Activated CD4-positive, alpha-beta memory T cell treated with anti-CD3 and anti-CD28 coated beads, Interleukin-2, amount 10 ng/mL, durations not matched to agents 7 days and 5 days (primary cell): ENCODE measurements at regions not wholly inside any gene's neighbourhood (a gene's known extent, or its start where the extent isn't known, plus 50 kb on each side); places are given as distances from the start of the nearest gene placed in this dataset.

Experiments used
- CTCF ChIA-PET: fragments of 350-600 bp; sonication (Branson Sonifier 250); formaldehyde crosslinking; loops from one replicate; lab custom pipeline; 2021; ENCODE audit warnings: antibody characterized with exemption, inconsistent platforms; lab: Charles Lee
- POLR2A ChIA-PET: fragments of 350-600 bp; sonication (Branson Sonifier 250); formaldehyde crosslinking; loops from one replicate; lab custom pipeline; 2021; ENCODE audit warnings: antibody characterized with exemption; lab: Charles Lee
- DNase-seq: peaks from one replicate; pipeline ENCODE4 v3.0.0-alpha.2; 2020
- H3K27ac Mint-ChIP-seq: one replicate; pipeline ENCODE4 v1.8.0; 2021; ENCODE audit warnings: mild to moderate bottlenecking, mixed read lengths
- H3K27me3 Mint-ChIP-seq: one replicate; pipeline ENCODE4 v1.8.0; 2021; ENCODE audit warnings: mixed read lengths
- H3K36me3 Mint-ChIP-seq: one replicate; pipeline ENCODE4 v1.8.0; 2021; ENCODE audit warnings: low read depth, mixed read lengths
- H3K4me1 Mint-ChIP-seq: one replicate; pipeline ENCODE4 v1.8.0; 2021; ENCODE audit warnings: mixed read lengths
- H3K4me3 Mint-ChIP-seq: one replicate; pipeline ENCODE4 v1.8.0; 2021; ENCODE audit warnings: mild to moderate bottlenecking, mixed read lengths
- H3K9me3 Mint-ChIP-seq: one replicate; pipeline ENCODE4 v1.8.0; 2021; ENCODE audit warnings: mixed read lengths

DNA sequence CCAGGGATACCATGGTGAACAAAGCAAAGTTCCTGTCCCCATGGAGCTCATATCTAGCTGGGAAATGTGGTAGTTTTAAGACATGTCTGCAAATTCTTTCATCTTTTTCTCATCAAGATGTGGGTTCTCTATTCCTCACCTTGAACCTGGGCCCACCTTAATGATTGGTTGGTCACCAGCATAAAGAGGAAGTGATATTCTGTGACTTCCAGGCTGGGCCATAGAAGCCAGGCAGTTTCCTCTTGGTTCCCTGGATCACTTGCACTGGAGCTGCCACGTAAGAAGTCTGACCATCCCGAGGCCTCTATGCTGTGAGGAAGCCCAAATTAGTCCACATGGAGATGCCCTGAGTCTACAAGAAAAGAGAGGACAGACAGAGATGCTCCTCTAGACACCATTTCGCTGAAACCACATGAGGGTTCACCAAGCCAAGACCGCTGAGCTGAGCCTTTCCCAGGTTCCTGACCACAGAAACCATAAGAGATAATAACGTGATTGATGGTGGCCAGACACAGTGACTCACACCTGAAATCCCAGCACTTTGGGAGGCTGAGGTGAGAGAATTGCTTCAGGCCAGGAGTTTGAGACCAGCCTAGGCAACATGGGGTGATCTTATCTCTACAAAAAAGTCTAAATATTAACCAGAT is 119.5 kb upstream of the ISX start:
- CTCF ChIA-PET: no interaction called here

DNA sequence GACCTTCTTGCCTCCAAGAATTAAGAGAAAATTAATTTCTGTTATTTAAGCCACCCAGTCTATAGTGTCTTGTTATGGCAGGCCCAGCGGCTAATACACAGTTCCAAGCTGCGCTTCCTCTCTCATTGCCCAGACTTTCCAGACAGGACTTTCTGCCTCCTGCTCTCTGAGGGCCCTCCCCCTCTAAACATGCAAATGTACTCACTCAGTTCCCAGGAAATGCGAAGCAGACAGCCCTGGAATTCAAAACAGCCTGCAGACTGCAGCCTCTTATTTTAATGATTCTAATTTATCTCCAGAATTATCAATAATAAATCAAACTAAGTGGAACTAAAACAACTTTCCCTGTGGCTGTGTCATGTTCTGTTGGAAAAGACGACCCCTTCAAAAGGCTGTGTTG is 115.5 kb upstream of the ISX start:
- Mint-ChIP-seq H3K36me3 (no peaks in the 10 kb centered on the region), H3K4me3 (no peak overlapping the region), H3K27me3 (no peaks in the 10 kb centered on the region), H3K9me3 (no peaks in the 10 kb centered on the region), H3K27ac (no peak overlapping the region), H3K4me1 (no peaks in the 10 kb centered on the region)
- ChIA-PET POLR2A (no interaction called here), CTCF (no interaction called here)
- no peak for DNase-seq

More for the DNA sequence above, 119.5 kb upstream of the ISX start:
- Mint-ChIP-seq H3K9me3 (no peaks in the 10 kb centered on the region), H3K27me3 (no peaks in the 10 kb centered on the region), H3K27ac (no peak overlapping the region), H3K36me3 (no peaks in the 10 kb centered on the region), H3K4me3 (no peak overlapping the region), H3K4me1 (no peaks in the 10 kb centered on the region)
- DNase-seq: no peak
- POLR2A ChIA-PET: no interaction called here

DNA sequence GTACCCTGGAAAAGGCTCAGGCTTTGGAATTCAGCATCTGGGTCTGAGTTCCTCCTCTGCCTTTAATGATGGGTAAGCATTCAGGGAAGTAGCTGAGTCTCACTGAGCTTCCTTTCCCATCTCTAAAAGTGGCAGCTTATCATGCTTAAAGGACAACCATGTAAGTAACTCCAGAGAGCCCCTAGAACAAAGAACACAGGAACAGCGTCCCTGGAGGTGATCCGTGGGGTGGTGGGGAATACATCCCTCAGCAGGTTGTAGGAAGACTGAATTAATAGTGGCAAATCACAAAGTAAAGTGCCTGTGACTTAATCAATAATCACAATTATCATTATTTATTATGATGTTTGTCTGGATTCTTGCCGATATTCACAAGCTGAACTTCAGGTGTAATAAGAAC is 114.7 kb upstream of the ISX start:
- Mint-ChIP-seq H3K4me3 (no peak overlapping the region), H3K27me3 (no peaks in the 10 kb centered on the region), H3K4me1 (no peaks in the 10 kb centered on the region), H3K9me3 (no peaks in the 10 kb centered on the region), H3K36me3 (no peaks in the 10 kb centered on the region), H3K27ac (no peak overlapping the region)
- POLR2A ChIA-PET: no interaction called here
- CTCF ChIA-PET: no interaction called here
- DNase-seq: no peak

DNA sequence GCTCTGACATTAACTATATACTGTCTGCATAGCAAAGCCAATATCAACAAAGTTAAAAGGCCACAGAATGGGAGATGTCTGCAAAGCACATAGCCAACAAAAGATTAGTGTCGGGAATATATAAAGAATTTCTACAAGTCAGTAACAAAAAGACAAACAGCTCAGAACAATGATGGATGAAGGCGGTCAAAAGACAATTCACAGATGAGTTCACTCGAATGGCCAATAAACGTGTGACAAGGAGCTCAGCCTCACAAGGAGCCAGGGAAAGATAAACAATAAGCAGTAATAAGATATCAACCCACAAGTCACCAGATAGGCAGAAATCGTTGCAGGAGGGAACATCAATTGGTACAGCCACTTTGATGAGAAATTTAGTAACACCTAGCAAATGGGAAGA is 106.0 kb upstream of the ISX start:
- Mint-ChIP-seq H3K4me3 (no peak overlapping the region), H3K9me3 (peaks cover 2% of the 10 kb centered on the region), H3K27ac (no peak overlapping the region), H3K4me1 (no peaks in the 10 kb centered on the region), H3K27me3 (no peaks in the 10 kb centered on the region), H3K36me3 (no peaks in the 10 kb centered on the region)
- DNase-seq: no peak
- POLR2A ChIA-PET: no interaction called here
- CTCF ChIA-PET: no interaction called here

DNA sequence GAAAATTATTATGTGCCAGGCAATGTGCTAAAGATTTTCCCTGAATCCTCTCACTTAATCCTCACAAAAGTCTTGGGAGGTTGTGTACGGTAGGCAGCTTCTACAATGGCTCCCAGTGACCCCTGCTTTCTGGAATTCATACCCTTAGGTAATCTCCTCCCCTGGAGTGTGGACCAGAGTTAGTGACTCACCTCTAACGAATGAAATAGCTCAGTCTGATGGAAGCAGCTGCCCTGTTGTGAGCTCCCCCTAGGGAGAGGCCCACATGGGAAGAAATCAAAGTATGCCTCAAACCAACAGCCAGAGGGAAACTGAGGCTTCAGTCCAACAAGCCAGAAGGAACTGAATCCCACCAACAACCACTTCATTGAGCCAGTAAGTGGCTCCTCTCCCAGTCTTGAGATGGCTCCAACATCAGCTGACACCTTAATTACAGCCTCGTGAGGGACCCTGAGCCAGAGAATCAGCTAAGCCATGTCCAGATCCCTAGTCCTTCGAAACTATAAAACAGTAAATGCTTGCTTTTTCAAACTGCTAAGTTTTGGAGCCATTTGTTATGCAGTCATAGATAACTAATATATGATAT is 98.9 kb upstream of the ISX start:
- Mint-ChIP-seq H3K36me3 (no peaks in the 10 kb centered on the region), H3K27ac (no peak overlapping the region), H3K9me3 (peaks cover 2% of the 10 kb centered on the region), H3K4me1 (no peaks in the 10 kb centered on the region), H3K4me3 (no peak overlapping the region), H3K27me3 (no peaks in the 10 kb centered on the region)
- ChIA-PET CTCF (no interaction called here), POLR2A (no interaction called here)
- no peak for DNase-seq

DNA sequence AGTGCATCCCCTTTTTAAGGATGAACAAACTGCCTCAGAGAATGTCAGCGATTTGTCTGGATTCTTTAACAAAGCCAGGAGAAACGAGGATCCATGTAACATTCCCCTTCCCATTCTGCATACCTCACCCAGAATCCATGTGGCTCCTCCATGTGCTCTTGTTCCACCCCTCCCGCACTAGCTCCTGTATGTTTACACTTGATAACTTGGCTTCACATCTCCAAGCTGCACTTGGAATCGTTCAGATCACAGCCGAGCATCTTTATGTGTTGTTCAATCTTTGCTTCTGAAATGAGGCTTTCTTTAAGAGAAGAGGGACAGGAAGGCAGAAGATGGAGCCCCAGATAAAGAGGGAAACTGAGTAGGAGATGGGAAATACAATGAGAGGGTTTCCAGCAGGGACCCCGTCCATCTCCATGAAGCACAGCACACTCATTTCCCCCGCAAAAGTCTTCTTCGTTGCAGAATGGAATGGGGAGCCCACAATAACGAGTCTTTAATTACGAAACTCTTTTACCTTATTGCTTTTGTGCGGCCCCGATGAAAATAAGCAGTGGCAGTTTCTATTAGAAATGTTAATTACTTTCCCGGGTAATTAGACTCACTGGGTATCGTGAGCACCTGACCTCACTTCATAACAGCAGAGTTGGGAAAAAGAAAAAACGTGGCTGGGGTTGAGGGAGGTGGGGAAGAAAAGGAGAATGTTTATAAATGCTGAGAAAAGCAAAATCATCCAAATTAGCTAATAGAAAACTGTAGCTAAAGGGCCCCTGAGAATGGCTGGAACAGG is 96.8 kb upstream of the ISX start:
- CTCF ChIA-PET: no interaction called here
- no peaks in the 10 kb centered on the region for H3K27me3 Mint-ChIP-seq
- no peaks in the 10 kb centered on the region for H3K36me3 Mint-ChIP-seq
- no peaks in the 10 kb centered on the region for H3K4me1 Mint-ChIP-seq
- H3K27ac Mint-ChIP-seq: no peak overlapping the region
- H3K4me3 Mint-ChIP-seq: no peak overlapping the region
- DNase-seq: no peak
- POLR2A ChIA-PET: no interaction called here
- H3K9me3 Mint-ChIP-seq: peaks cover 2% of the 10 kb centered on the region

DNA sequence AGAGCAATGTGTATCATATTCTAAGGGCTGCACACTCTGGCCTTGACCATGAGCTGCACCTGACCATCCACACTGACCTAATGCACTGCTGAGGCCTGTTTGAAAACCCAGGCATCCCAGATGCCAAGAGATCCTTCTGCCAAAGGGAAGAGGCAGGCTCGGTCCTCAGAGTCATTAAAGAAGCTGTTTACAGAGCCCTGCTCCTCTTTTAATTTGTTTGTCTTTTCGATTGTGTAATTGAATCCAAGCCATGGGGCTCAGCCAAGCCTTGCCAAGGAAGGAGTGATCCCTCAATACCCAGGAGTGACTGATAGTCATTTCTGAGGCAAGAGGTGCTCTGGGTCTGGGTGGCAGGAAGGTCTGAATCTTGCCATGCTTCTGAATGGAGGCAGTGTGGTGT is 94.5 kb upstream of the ISX start:
- ChIA-PET POLR2A (no interaction called here), CTCF (no interaction called here)
- no peaks in the 10 kb centered on the region for H3K27me3 Mint-ChIP-seq
- H3K4me3 Mint-ChIP-seq: no peak overlapping the region
- no peaks in the 10 kb centered on the region for H3K4me1 Mint-ChIP-seq
- no peaks in the 10 kb centered on the region for H3K36me3 Mint-ChIP-seq
- DNase-seq: no peak
- peaks cover 2% of the 10 kb centered on the region for H3K9me3 Mint-ChIP-seq
- H3K27ac Mint-ChIP-seq: no peak overlapping the region

DNA sequence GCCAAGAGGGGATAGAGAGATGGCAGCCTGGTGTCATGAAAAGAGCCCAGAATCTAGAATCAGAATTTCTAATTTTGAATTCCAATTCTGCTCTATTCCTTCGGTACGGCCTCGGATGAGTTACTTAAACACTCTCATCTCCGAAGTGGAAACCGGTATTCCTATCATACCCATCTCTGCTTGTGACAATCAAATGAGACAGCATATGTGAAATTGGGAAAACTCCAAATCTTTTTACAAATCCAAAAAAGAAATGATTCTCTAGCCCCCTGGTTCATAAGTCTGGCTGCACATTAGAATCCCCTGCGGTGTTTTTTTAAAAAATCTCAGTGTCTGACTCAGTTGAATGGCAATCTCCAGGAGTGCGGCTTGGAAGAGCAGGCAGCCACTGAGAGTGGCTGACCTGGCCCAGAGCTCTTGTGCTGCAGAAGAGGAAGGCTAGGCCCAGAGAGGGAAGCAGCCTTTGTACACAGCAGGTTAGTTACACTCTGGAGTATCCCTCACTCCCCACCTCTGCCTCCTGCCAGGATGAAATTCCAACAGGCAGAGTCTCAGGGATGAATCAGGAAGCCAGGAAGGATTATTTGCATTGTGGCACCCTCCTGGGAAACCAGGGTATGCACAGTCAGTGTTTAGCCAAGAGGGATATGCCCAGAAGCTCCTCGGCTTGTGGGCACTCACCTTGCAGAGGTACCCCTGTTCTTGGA is 93.6 kb upstream of the ISX start:
- no peak overlapping the region for H3K27ac Mint-ChIP-seq
- ChIA-PET POLR2A (no interaction called here), CTCF (no interaction called here)
- no peak overlapping the region for H3K4me3 Mint-ChIP-seq
- H3K36me3 Mint-ChIP-seq: no peaks in the 10 kb centered on the region
- no peaks in the 10 kb centered on the region for H3K27me3 Mint-ChIP-seq
- no peak for DNase-seq
- no peaks in the 10 kb centered on the region for H3K4me1 Mint-ChIP-seq
- H3K9me3 Mint-ChIP-seq: peaks cover 2% of the 10 kb centered on the region

DNA sequence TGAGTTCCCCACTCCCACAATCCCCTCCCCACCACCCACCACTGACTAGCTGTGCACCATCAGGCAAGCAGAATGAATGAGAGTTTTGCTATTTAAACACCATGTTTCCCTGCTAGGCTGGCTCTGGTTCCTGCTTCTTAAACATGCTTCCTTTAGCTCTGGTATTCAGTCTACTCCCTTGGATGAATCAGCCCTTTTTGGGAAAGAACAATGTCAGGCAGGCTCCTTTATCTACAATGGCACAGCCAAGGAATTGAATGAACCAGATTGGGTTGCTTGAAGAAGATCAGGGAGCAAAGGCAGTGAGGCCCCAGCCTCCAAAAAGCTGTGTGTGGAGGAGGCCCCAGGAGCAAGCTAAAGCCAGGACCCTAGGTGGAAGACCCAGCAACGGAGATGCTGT is 92.9 kb upstream of the ISX start:
- Mint-ChIP-seq H3K27ac (no peak overlapping the region), H3K27me3 (no peaks in the 10 kb centered on the region), H3K36me3 (no peaks in the 10 kb centered on the region), H3K4me3 (no peak overlapping the region), H3K9me3 (peaks cover 2% of the 10 kb centered on the region), H3K4me1 (no peaks in the 10 kb centered on the region)
- ChIA-PET CTCF (no interaction called here), POLR2A (no interaction called here)
- DNase-seq: no peak

DNA sequence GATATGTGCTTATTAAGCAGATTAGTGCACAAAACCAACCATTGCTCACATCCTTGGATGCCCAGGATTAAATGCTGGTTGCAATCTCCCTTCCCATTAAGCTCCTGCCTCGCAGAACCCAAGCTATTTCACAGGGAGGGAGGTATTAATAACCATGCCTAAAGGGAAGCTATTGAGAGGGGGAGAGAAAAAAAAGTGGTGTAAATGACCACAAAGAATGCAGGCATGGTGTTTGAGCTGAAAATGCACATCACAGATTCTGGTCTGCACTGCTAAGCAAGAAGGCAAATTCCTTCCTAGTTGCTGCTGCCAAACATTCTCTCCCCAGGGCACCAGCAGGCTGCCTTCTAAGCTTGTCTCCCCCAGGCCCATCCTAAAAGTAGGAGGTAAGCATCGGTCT is 92.0 kb upstream of the ISX start:
- Mint-ChIP-seq H3K36me3 (no peaks in the 10 kb centered on the region), H3K27me3 (no peaks in the 10 kb centered on the region), H3K27ac (no peak overlapping the region), H3K4me3 (no peak overlapping the region), H3K9me3 (peaks cover 2% of the 10 kb centered on the region), H3K4me1 (no peaks in the 10 kb centered on the region)
- POLR2A ChIA-PET: no interaction called here
- CTCF ChIA-PET: no interaction called here
- DNase-seq: no peak

DNA sequence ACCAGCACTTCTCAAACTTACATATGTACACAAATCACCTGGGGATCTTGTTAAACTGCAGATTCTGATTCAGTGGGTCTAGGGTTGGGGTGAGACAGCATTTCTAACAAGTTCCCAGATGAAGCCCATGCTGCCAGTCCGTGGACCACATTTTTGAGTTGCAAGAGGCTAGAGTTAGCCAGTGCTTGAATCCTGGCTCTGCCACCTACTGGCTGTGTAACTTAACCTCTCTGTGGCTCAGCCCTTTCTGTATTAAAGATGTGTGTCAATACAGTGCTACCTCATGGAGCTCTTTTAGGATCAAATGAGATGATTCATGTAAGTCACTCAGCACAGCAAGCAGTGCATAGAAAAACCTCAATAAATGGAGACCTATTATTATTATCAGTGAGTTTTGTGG is 90.2 kb upstream of the ISX start:
- Mint-ChIP-seq H3K27ac (no peak overlapping the region), H3K9me3 (no peaks in the 10 kb centered on the region), H3K4me1 (no peaks in the 10 kb centered on the region), H3K27me3 (no peaks in the 10 kb centered on the region), H3K4me3 (no peak overlapping the region), H3K36me3 (no peaks in the 10 kb centered on the region)
- CTCF ChIA-PET: no interaction called here
- DNase-seq: no peak
- POLR2A ChIA-PET: no interaction called here

DNA sequence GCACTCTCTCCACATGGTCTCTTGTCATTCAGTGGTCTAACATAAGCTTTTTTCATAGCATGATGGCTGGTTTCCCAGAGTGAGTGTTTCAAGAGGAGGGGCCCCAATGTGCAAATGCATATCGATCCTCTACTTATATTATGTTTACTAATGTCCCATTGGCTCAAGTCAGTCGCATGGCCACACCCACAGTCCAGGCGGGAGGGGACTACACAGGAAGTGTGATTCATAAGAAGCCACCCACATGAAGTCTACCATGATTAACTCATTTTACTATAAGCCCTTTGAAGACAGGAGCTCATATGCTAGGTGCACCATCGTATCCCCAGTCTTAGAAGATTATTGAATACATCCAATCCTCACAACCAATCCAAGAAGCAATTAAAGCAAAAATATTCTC is 89.5 kb upstream of the ISX start:
- no peak for DNase-seq
- ChIA-PET CTCF (no interaction called here), POLR2A (no interaction called here)
- H3K27ac Mint-ChIP-seq: no peak overlapping the region
- no peak overlapping the region for H3K4me3 Mint-ChIP-seq
- no peaks in the 10 kb centered on the region for H3K36me3 Mint-ChIP-seq
- no peaks in the 10 kb centered on the region for H3K4me1 Mint-ChIP-seq
- H3K9me3 Mint-ChIP-seq: no peaks in the 10 kb centered on the region
- no peaks in the 10 kb centered on the region for H3K27me3 Mint-ChIP-seq

DNA sequence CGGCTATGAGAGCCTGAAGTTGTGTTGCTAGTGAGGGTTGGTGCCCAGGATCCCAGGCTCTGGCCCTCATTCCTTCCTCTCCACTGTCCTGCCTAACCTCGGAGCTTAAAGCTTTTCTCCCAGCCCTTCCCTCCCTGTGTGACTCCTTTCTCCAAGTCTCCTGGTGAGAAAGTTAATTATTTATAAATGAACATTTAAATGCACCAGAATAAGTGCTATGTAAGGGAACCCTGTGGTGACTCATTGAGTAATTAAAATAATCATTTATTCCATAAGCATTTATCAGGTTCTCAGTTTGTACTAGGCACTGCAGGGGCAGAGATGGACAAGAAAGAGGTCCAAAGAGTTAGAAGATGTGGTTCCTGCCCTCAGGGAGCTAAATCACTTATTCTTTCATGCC is 89.1 kb upstream of the ISX start:
- Mint-ChIP-seq H3K27ac (no peak overlapping the region), H3K36me3 (no peaks in the 10 kb centered on the region), H3K9me3 (no peaks in the 10 kb centered on the region), H3K4me1 (no peaks in the 10 kb centered on the region), H3K4me3 (no peak overlapping the region), H3K27me3 (no peaks in the 10 kb centered on the region)
- no peak for DNase-seq
- ChIA-PET CTCF (no interaction called here), POLR2A (no interaction called here)
